Epithelial cell of esophagus (primary cell): ENCODE measurements at regions not wholly inside any gene's neighbourhood (a gene's known extent, or its start where the extent isn't known, plus 50 kb on each side); places are given as distances from the start of the nearest gene placed in this dataset.

Experiments used
- DNase-seq: peaks from one replicate; pipeline ENCODE4 v3.0.0; 2010; ENCODE audit warnings: low read depth
- H3K4me3 ChIP-seq: 2 replicates; pipeline ENCODE4 v1.5.1; 2011; ENCODE audit warnings: mild to moderate bottlenecking, low read length, control low read depth
- TF ChIP-seq, protein P1 (sequence below): IDR thresholded peaks from 2 replicates; pipeline ENCODE4 v1.5.1; 2011; ENCODE audit warnings: low read depth, mild to moderate bottlenecking, low read length, control low read depth, inconsistent platforms; ENCODE audit not compliant: insufficient read depth; ENCODE audit errors: missing control alignments

GRCh38 chr10:52883996-52884871, 111.7 kb upstream of the MBL2 start:
- DNase-seq = peak; percentile 99
- peak overlapping the region; percentile 47 for H3K4me3 ChIP-seq
- TF ChIP-seq, protein P1, sequence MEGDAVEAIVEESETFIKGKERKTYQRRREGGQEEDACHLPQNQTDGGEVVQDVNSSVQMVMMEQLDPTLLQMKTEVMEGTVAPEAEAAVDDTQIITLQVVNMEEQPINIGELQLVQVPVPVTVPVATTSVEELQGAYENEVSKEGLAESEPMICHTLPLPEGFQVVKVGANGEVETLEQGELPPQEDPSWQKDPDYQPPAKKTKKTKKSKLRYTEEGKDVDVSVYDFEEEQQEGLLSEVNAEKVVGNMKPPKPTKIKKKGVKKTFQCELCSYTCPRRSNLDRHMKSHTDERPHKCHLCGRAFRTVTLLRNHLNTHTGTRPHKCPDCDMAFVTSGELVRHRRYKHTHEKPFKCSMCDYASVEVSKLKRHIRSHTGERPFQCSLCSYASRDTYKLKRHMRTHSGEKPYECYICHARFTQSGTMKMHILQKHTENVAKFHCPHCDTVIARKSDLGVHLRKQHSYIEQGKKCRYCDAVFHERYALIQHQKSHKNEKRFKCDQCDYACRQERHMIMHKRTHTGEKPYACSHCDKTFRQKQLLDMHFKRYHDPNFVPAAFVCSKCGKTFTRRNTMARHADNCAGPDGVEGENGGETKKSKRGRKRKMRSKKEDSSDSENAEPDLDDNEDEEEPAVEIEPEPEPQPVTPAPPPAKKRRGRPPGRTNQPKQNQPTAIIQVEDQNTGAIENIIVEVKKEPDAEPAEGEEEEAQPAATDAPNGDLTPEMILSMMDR = peak; percentile 90

DNA sequence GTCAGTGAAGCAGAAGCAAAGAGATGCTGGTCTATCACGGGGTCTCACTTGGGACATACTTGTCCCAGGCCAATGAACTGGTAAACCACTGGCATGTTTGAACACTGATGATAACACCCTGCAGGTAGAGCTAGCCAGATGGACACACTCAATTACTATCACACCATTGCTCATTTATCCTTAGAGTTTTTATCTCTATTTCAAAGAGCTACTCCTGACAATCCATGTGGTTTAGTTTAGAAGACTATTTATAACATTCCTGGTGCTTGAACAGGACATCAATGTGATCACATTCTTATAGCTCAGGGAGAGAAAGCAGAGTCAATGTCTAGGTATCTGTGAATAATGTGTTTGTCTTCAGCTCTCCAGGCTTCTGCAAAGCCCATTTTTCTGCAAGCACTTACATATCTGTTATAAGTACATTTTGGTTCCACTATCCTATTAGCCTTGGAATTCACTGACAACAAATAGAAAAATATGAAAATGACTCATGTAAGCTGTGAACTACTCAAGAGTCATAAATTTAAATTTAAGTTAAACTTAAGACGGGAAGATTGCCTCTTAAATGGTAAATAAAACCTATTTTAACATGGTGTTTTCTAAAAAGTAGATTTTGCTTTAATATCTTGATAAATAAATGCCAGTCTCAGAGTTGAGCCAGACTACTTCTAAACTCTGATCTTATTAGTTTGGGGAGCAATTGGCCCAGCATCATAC, 106.7 kb upstream of the MBL2 start:
- TF ChIP-seq, protein P1 = no peak
- no peak overlapping the region for H3K4me3 ChIP-seq
- peak; percentile 50 for DNase-seq

GRCh38 chr10:52877451-52877850, 104.9 kb upstream of the MBL2 start:
- DNase-seq = no peak
- TF ChIP-seq, protein P1 = no peak
- no peak overlapping the region for H3K4me3 ChIP-seq

GRCh38 chr10:52875336-52875735, 102.8 kb upstream of the MBL2 start:
- no peak for DNase-seq
- TF ChIP-seq, protein P1 = no peak
- no peak overlapping the region for H3K4me3 ChIP-seq

- H3K4me3 ChIP-seq = no peak overlapping the region
- TF ChIP-seq, protein P1 = no peak
- DNase-seq = no peak
Observed at GRCh38 chr10:52874581-52874980, 102.0 kb upstream of the MBL2 start.

GRCh38 chr10:52871191-52871843, 98.7 kb upstream of the MBL2 start:
- no peak overlapping the region for H3K4me3 ChIP-seq
- DNase-seq = no peak
- TF ChIP-seq, protein P1 = no peak
